Osteocyte (in vitro differentiated cells): ENCODE measurements at regions not wholly inside any gene's neighbourhood (a gene's known extent, or its start where the extent isn't known, plus 50 kb on each side); places are given as distances from the start of the nearest gene placed in this dataset.

Experiments
- DNase-seq: peaks from one replicate; pipeline ENCODE4 v3.0.0; 2021; ENCODE audit warnings: mixed read lengths; ENCODE audit not compliant: unreplicated experiment; ENCODE audit errors: extremely low spot score
- H3K27ac Mint-ChIP-seq: one replicate; pipeline ENCODE4 v1.8.0; 2021; ENCODE audit warnings: mild to moderate bottlenecking, mixed read lengths; ENCODE audit not compliant: unreplicated experiment
- H3K27me3 Mint-ChIP-seq: one replicate; pipeline ENCODE4 v1.8.0; 2021; ENCODE audit warnings: mixed read lengths; ENCODE audit not compliant: unreplicated experiment
- H3K36me3 Mint-ChIP-seq: one replicate; pipeline ENCODE4 v1.8.0; 2021; ENCODE audit warnings: mixed read lengths; ENCODE audit not compliant: unreplicated experiment
- H3K4me1 Mint-ChIP-seq: one replicate; pipeline ENCODE4 v1.8.0; 2021; ENCODE audit warnings: mixed read lengths; ENCODE audit not compliant: unreplicated experiment
- H3K4me3 Mint-ChIP-seq: one replicate; pipeline ENCODE4 v1.8.0; 2021; ENCODE audit warnings: mild to moderate bottlenecking, moderate library complexity, mixed read lengths; ENCODE audit not compliant: unreplicated experiment
- H3K9me3 Mint-ChIP-seq: one replicate; pipeline ENCODE4 v1.8.0; 2021; ENCODE audit warnings: mixed read lengths; ENCODE audit not compliant: unreplicated experiment
- TF ChIP-seq, protein P1 (sequence below): fragments of 200-600 bp; sonication (generic); IDR thresholded peaks from 2 replicates; pipeline ENCODE4 v1.5.0; 2021; ENCODE audit warnings: antibody characterized with exemption, mild to moderate bottlenecking, moderate library complexity

DNA sequence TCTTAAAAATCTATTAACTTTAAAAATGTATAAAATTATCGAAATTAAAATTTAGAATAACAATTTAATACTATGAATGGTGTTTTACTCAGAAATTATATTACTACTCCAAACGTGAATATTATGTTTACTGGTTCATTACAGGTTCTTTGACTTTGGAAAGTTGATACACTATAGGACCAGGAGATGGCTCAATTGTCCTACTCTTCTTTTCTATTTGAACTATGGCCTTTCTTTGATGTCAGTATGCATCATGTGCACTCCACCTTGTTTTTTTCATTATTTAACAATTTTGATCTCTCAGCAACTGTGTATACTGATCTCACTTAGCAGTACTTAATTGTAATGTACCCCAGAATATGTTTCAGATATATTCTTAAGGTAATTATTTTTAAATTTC is 391.5 kb upstream of the MANEA start:
- TF ChIP-seq, protein P1, sequence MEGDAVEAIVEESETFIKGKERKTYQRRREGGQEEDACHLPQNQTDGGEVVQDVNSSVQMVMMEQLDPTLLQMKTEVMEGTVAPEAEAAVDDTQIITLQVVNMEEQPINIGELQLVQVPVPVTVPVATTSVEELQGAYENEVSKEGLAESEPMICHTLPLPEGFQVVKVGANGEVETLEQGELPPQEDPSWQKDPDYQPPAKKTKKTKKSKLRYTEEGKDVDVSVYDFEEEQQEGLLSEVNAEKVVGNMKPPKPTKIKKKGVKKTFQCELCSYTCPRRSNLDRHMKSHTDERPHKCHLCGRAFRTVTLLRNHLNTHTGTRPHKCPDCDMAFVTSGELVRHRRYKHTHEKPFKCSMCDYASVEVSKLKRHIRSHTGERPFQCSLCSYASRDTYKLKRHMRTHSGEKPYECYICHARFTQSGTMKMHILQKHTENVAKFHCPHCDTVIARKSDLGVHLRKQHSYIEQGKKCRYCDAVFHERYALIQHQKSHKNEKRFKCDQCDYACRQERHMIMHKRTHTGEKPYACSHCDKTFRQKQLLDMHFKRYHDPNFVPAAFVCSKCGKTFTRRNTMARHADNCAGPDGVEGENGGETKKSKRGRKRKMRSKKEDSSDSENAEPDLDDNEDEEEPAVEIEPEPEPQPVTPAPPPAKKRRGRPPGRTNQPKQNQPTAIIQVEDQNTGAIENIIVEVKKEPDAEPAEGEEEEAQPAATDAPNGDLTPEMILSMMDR = no peak
- peaks cover 13% of the 10 kb centered on the region for H3K27me3 Mint-ChIP-seq
- no peak for DNase-seq
- H3K27ac Mint-ChIP-seq = no peak overlapping the region
- no peaks in the 10 kb centered on the region for H3K36me3 Mint-ChIP-seq
- H3K4me1 Mint-ChIP-seq = no peaks in the 10 kb centered on the region
- H3K9me3 Mint-ChIP-seq = no peaks in the 10 kb centered on the region
- H3K4me3 Mint-ChIP-seq = no peak overlapping the region

DNA sequence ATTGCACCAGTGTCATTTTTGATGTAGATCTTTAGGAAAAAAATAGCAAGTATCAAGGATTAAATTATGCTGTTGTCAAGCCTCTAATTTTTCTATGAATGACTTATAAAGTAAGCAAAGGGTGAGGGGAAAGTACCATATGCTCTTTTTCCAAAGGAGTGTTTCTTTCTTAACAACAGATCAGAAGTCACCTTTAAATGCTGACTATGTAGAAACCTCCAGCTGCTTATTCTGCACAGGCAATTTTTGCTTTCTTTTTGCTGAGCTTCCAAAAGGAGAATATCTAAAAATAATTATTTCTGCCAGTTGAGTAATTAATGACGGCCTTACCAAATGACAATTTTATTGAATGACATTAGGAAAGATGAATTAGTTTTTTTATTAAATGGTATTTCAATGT is 390.6 kb upstream of the MANEA start:
- H3K4me1 Mint-ChIP-seq = no peaks in the 10 kb centered on the region
- TF ChIP-seq, protein P1 = no peak
- no peaks in the 10 kb centered on the region for H3K36me3 Mint-ChIP-seq
- H3K9me3 Mint-ChIP-seq = no peaks in the 10 kb centered on the region
- no peak for DNase-seq
- H3K4me3 Mint-ChIP-seq = no peak overlapping the region
- no peak overlapping the region for H3K27ac Mint-ChIP-seq
- peaks cover 13% of the 10 kb centered on the region for H3K27me3 Mint-ChIP-seq

DNA sequence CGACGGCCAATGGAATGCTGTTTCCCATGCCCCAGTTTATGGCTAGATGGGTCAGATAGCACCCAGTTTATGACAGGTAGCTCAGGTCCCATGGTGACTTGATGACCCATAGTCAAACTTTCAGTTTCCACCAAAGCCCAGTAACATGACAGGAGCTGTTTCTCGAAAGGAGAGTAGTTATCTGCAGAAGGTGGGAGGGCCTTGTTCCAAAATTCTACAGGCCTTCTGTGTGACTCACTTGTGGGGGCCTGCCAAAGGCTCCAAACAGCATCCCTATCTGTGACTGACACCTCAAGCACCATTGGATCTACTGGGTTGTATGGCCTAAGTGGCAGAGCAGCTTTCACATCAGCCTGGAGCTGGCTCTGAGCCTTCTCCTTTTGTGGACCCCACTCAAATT is 379.7 kb upstream of the MANEA start:
- TF ChIP-seq, protein P1 = no peak
- Mint-ChIP-seq H3K4me1 (no peaks in the 10 kb centered on the region), H3K27me3 (peaks cover 2% of the 10 kb centered on the region), H3K27ac (no peak overlapping the region), H3K4me3 (no peak overlapping the region), H3K36me3 (no peaks in the 10 kb centered on the region), H3K9me3 (no peaks in the 10 kb centered on the region)
- DNase-seq = no peak

DNA sequence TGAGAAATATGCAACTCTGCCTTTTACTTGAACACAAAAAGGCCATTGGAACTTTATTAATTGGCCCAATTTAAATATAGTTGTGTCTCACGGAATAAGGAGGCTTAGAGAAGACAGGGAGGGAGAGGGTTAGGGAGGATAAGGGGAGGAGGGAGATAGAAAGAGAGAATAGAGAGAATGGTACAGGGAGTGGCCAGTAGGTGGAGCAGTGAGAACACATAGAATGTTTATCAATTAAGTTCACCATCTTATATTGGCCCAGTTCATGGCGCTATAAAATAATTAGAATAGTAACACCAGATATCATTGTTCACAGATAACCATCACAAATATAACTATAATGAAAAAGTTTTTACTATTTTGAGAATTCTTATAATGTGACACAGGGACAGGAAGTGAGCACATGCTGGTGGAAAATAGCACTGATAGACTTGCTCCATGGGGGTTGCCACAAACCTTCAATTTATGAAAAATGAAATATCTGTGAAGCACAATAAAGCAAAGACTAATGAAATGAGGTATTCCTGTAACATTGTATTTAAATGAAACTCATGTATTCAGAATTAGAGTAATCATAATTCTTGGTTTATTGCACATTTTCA is 374.1 kb upstream of the MANEA start:
- Mint-ChIP-seq H3K9me3 (no peaks in the 10 kb centered on the region), H3K27me3 (peaks cover 3% of the 10 kb centered on the region), H3K27ac (no peak overlapping the region), H3K4me1 (no peaks in the 10 kb centered on the region), H3K4me3 (no peak overlapping the region), H3K36me3 (no peaks in the 10 kb centered on the region)
- no peak for DNase-seq
- TF ChIP-seq, protein P1 = peak; percentile 72

DNA sequence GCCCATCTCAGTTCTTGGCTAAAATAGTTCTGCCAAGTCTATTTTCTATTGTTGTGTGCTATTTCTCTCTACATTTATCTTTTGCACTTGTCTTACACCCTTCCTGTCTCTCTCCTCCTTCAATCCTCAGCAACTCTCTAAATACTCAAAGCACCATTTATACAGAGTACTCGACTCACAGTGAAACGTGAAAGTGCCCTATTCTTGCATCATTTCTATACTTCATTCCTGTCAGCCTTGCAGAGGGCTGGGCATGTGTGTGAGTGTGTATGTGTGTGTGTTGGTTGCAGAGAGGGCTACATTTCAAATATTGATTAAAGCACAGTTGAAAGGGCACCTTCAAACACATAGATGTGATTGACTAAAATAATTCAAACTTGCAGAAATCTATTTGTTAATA is 373.2 kb upstream of the MANEA start:
- TF ChIP-seq, protein P1 = no peak

More for the DNA sequence above, 373.2 kb upstream of the MANEA start:
- Mint-ChIP-seq H3K4me1 (no peaks in the 10 kb centered on the region), H3K36me3 (no peaks in the 10 kb centered on the region), H3K27ac (no peak overlapping the region), H3K27me3 (peaks cover 4% of the 10 kb centered on the region), H3K9me3 (no peaks in the 10 kb centered on the region), H3K4me3 (no peak overlapping the region)
- DNase-seq = no peak
